Sigmoid colon (tissue), 6 donors: ENCODE measurements at regions not wholly inside any gene's neighbourhood (a gene's known extent, or its start where the extent isn't known, plus 50 kb on each side); places are given as distances from the start of the nearest gene placed in this dataset.
"Not testable (repeated sequence)": the region's sequence is repeated elsewhere in the genome, so short reads cannot be mapped to it uniquely, and the experiment has no call there.

Source experiments
- DNase-seq: peaks from one replicate; pipeline ENCODE4 v3.0.0-alpha.2; 2019
- H3K27ac ChIP-seq, 4 donors: fragments of 200-600 bp; sonication (generic); one replicate each; pipeline ENCODE4 v1.5.1; 2016 to 2019; ENCODE audit warnings: mild to moderate bottlenecking in 1 of 4
- H3K27me3 ChIP-seq, 3 donors: fragments of 200-600 bp; sonication (generic); one replicate each; pipeline ENCODE4 v1.5.1; 2019; ENCODE audit warnings: mild to moderate bottlenecking in 1 of 3
- H3K36me3 ChIP-seq, 4 donors: fragments of 200-600 bp; sonication (generic); one replicate each; pipeline ENCODE4 v1.5.1; 2016 to 2019
- H3K4me1 ChIP-seq, 4 donors: fragments of 200-600 bp; sonication (generic); one replicate each; pipeline ENCODE4 v1.5.1; 2017 to 2019
- H3K4me3 ChIP-seq, 4 donors: fragments of 200-600 bp; sonication (generic); one replicate each; pipeline ENCODE4 v1.5.1; 2017 to 2019; ENCODE audit warnings: mild to moderate bottlenecking in 2 of 4, moderate library complexity in 1 of 4
- H3K9me3 ChIP-seq, 4 donors: fragments of 200-600 bp in 3 of 4; sonication (generic) in 3 of 4; one replicate each; pipeline versions ENCODE4 v1.5.1 to v1.6.1; 2013 to 2019
- EP300 ChIP-seq, 4 donors: sonication (generic); formaldehyde crosslinking; IDR thresholded peaks; one replicate each; pipeline ENCODE4 v1.6.1; 2017; ENCODE audit warnings: antibody characterized with exemption in 4 of 4
- POLR2A ChIP-seq, 2 donors: fragments of 450-650 bp; IDR thresholded peaks; one replicate each; pipeline ENCODE4 v1.6.1; 2016; ENCODE audit warnings: antibody characterized with exemption in 2 of 2, mild to moderate bottlenecking in 2 of 2, moderate library complexity in 2 of 2
- POLR2AphosphoS5 ChIP-seq, 4 donors: sonication (generic); formaldehyde crosslinking; IDR thresholded peaks; one replicate each; pipeline ENCODE4 v1.6.1; 2017; ENCODE audit warnings: antibody characterized with exemption in 4 of 4
- WGBS, 2 donors: extraction: QIAGEN DNeasy Blood & Tissue Kit; methylation state at CpG; one replicate each; pipeline ENCODE4 v1.1.7; 2013; 5-methylcytosine and 5-hydroxymethylcytosine counted together
- intact Hi-C: fragments of 100-400 bp; cut with DNase I; formaldehyde crosslinking; loops from one replicate; pipeline ENCODE4 v1.15.1; 2023
- TF ChIP-seq, protein P1 (sequence below), 4 experiments: fragments of 450-650 bp in 3 of 4; fragments of 200-600 bp in 1 of 4; IDR thresholded peaks; one replicate each; pipeline ENCODE4 v1.5.1; 2016 to 2019; ENCODE audit warnings: antibody characterized with exemption in 4 of 4, mild to moderate bottlenecking in 3 of 4, moderate library complexity in 2 of 4
- donor health status: healthy with polysubstance abuse.
- donor health status: healthy.

DNA sequence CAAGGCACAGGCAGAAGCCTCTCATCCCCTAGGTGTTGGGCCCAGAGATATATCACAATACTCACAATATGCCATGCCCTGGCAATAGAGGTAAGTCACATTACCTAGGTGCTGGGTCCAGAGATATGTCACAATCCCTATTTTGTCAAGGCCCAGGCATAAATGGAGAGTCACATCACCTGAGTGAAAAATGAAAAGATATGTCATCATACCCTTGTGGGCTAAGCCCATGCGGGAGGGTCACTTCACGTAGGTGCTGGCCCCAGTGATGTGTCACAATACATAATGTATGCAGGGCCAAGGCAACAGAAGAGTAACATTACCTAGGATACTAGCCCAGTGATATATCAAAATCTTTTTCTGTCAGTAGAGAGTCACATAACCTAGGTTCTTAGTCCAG, 127.0 kb downstream of the ZNF675 start:
- no peak overlapping the region for H3K27ac ChIP-seq
- H3K4me3 ChIP-seq = no peak overlapping the region
- no peaks in the 10 kb centered on the region for H3K9me3 ChIP-seq
- DNase-seq = no peak
- H3K4me1 ChIP-seq = no peaks in the 10 kb centered on the region
- H3K36me3 ChIP-seq = no peaks in the 10 kb centered on the region
- TF ChIP-seq POLR2AphosphoS5 (IDR thresholded peaks at IDR 0.05) (no peak), EP300 (IDR thresholded peaks at IDR 0.05) (no peak), POLR2A (IDR thresholded peaks at IDR 0.05) (no peak)
- TF ChIP-seq, protein P1, sequence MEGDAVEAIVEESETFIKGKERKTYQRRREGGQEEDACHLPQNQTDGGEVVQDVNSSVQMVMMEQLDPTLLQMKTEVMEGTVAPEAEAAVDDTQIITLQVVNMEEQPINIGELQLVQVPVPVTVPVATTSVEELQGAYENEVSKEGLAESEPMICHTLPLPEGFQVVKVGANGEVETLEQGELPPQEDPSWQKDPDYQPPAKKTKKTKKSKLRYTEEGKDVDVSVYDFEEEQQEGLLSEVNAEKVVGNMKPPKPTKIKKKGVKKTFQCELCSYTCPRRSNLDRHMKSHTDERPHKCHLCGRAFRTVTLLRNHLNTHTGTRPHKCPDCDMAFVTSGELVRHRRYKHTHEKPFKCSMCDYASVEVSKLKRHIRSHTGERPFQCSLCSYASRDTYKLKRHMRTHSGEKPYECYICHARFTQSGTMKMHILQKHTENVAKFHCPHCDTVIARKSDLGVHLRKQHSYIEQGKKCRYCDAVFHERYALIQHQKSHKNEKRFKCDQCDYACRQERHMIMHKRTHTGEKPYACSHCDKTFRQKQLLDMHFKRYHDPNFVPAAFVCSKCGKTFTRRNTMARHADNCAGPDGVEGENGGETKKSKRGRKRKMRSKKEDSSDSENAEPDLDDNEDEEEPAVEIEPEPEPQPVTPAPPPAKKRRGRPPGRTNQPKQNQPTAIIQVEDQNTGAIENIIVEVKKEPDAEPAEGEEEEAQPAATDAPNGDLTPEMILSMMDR (IDR thresholded peaks at IDR 0.05) = no peak
- intact Hi-C loops = no loop called here
- WGBS, 2 donors = 91 to 92% methylated on average over 2 of the region's 2 CpGs
- H3K27me3 ChIP-seq = no peaks in the 10 kb centered on the region

DNA sequence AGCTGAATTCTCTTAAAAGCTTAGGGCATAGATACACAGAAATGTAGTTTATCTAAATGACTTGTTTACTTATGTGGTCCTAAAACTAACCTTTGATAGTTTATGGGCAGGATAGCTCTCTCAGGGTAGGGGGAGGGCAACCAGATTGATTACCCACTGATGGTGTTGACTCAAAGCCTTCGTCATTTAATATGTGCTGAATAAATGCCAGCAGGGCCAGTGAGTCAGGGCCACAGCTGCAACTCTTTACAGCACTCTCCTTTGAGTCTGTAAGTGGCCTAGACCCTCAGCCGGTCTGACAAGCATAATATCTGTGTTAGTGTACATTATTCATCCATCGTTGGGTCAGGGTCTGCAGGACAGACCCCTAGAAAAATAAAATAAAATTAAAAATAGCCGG, 128.5 kb downstream of the ZNF675 start:
- H3K36me3 ChIP-seq = no peaks in the 10 kb centered on the region
- H3K27me3 ChIP-seq = no peaks in the 10 kb centered on the region
- no peak overlapping the region for H3K4me3 ChIP-seq
- no peaks in the 10 kb centered on the region for H3K9me3 ChIP-seq
- DNase-seq = no peak
- H3K4me1 ChIP-seq = no peaks in the 10 kb centered on the region
- 69 to 73% methylated on average over 4 of the region's 4 CpGs for WGBS, 2 donors
- no peak for TF ChIP-seq POLR2A (IDR thresholded peaks at IDR 0.05)
- TF ChIP-seq POLR2AphosphoS5 (IDR thresholded peaks at IDR 0.05) = no peak
- intact Hi-C loops = no loop called here
- no peak overlapping the region for H3K27ac ChIP-seq

DNA sequence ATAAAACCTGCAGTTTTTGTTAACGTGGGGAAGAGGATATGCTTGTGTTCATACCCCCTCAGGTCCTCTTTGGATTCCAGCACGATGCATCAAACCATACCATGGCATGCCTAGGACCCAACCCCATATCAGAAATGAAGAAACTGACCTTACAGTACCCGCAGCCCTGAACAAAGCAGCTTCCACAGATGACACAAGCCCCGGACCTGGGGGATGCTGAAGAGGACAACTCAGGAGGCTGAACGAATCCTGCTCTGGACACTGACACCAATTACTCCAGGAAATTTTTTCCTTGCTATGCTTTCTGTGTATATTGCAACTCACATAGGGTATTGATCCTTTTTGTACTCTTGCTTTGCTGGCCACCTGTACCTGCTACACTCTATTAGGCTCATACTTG, 129.6 kb downstream of the ZNF675 start:
- H3K4me3 ChIP-seq = no peak overlapping the region
- no peaks in the 10 kb centered on the region for H3K27me3 ChIP-seq
- no peak overlapping the region for H3K27ac ChIP-seq
- 84 to 86% methylated on average over 5 of the region's 5 CpGs for WGBS, 2 donors
- intact Hi-C loops = no loop called here
- H3K36me3 ChIP-seq = no peaks in the 10 kb centered on the region
- no peaks in the 10 kb centered on the region for H3K4me1 ChIP-seq
- DNase-seq = no peak
- TF ChIP-seq, protein P1 (IDR thresholded peaks at IDR 0.05) = no peak
- no peak for TF ChIP-seq POLR2A (IDR thresholded peaks at IDR 0.05)
- no peak for TF ChIP-seq EP300 (IDR thresholded peaks at IDR 0.05)
- TF ChIP-seq POLR2AphosphoS5 (IDR thresholded peaks at IDR 0.05) = no peak
- no peaks in the 10 kb centered on the region for H3K9me3 ChIP-seq

DNA sequence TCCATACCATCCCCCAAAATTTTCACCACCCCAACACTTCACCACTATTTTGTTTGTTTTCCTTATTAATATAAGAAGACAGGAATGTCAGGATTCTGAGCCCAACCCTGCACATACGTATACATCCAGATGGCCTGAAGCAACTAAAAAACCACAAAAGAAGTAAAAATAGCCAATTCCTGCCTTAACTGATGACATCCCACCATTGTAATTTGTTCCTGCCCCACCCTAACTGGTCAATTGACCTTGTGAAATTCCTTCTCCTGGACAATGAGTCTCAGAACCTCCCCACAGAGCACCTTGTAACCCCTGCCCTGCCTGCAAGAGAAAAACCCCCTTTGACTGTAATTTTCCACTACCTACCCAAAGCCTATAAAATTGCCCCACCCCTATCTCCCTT, 132.5 kb downstream of the ZNF675 start:
- Histone ChIP-seq H3K9me3 (no peaks in the 10 kb centered on the region), H3K4me3 (no peak overlapping the region), H3K36me3 (no peaks in the 10 kb centered on the region), H3K27ac (no peak overlapping the region), H3K27me3 (no peaks in the 10 kb centered on the region), H3K4me1 (no peaks in the 10 kb centered on the region)
- no peak for DNase-seq
- 76 to 86% methylated on average over 1 of the region's 1 CpG for WGBS, 2 donors
- TF ChIP-seq, protein P1 (IDR thresholded peaks at IDR 0.05) = no peak
- TF ChIP-seq EP300 (IDR thresholded peaks at IDR 0.05) (no peak), POLR2A (IDR thresholded peaks at IDR 0.05) (no peak), POLR2AphosphoS5 (IDR thresholded peaks at IDR 0.05) (no peak)
- intact Hi-C loops = no loop called here

DNA sequence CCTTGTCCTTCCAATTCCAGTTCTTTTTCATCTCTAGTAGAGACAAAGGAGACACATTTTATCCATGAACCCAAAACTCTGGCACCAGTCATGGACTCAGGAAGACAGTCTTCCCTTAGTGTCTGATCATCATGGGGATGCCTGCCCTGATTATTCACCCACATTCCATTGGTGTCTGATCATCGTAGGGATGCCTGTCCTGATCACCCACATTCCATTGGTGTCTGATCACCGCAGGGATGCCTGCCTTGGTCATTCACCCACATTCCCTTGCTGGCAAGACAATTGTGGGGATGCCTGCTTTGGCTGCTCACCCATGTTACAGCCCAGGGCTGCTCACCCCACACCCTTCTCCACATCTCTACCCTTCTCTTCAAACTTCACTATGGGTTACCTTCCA, 136.9 kb downstream of the ZNF675 start:
- intact Hi-C loops, H3K4me3 ChIP-seq, H3K4me1 ChIP-seq, H3K27ac ChIP-seq, H3K9me3 ChIP-seq, DNase-seq, H3K36me3 ChIP-seq, H3K27me3 ChIP-seq: not testable (repeated sequence)
- WGBS, 2 donors = 80 to 85% methylated on average over 2 of the region's 2 CpGs

DNA sequence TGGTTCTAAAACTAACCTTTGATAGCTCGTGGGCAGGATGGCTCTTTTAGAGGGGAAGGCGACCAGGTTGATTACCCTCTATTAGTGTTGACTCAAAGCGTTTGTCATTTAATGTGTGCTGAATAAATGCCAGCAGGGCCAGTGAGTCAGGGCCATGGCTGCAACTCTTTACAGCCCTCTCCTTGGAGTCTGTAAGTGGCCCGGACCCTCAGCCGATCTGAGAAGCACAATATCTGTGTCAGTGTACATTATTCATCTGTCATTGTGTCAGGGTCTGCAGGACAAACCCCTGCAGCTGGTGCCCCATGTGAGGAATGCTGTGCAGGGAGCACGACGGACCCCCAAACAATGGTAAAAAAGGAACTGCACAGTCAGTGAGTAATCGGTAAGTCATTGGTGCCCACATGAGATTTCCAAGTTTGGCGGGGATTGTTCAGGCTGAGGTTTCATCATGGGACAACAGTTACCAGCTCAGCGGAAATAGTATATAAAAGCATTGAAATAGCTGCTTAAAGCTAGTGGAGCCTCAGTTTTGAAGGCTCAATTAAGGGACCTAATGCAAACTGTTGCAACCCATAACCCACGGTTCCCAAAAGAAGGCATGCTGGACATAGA, 139.1 kb downstream of the ZNF675 start:
- no peak overlapping the region for H3K27ac ChIP-seq
- no peaks in the 10 kb centered on the region for H3K9me3 ChIP-seq
- WGBS, 2 donors = 82 to 87% methylated on average over 11 of the region's 11 CpGs
- H3K36me3 ChIP-seq = no peaks in the 10 kb centered on the region
- H3K4me1 ChIP-seq = no peaks in the 10 kb centered on the region
- DNase-seq = no peak
- H3K4me3 ChIP-seq = no peak overlapping the region
- H3K27me3 ChIP-seq = no peaks in the 10 kb centered on the region
- no peak for TF ChIP-seq POLR2AphosphoS5 (IDR thresholded peaks at IDR 0.05)
- intact Hi-C loops = no loop called here
